CD4-positive, alpha-beta T cell (primary cell): ENCODE measurements at regions not wholly inside any gene's neighbourhood (a gene's known extent, or its start where the extent isn't known, plus 50 kb on each side); places are given as distances from the start of the nearest gene placed in this dataset.

Experiments
- ATAC-seq: fragments of 200-7000 bp; cut with Tn5 transposase; one replicate; pipeline ENCODE4 v1.10.0; 2022; ENCODE audit warnings: mild to moderate bottlenecking; ENCODE audit not compliant: poor library complexity
- CTCF ChIA-PET: fragments of 350-600 bp; sonication (Branson Sonifier 250); formaldehyde crosslinking; loops from one replicate; lab custom pipeline; 2021; ENCODE audit warnings: antibody characterized with exemption, inconsistent platforms; lab: Charles Lee
- POLR2A ChIA-PET: fragments of 350-600 bp; sonication (Branson Sonifier 250); formaldehyde crosslinking; loops from one replicate; lab custom pipeline; 2021; ENCODE audit warnings: antibody characterized with exemption, inconsistent platforms; lab: Charles Lee
- DNase-seq, 14 experiments: peaks; one replicate each; pipeline ENCODE4 v3.0.0-alpha.2; 2013 to 2020; ENCODE audit warnings: mixed read lengths in 2 of 14
- H3K27ac ChIP-seq, 2 donors: one replicate each; pipeline versions ENCODE4 v1.5.1 to v1.7.0; 2013; ENCODE audit warnings: low read length in 2 of 2, low read depth in 1 of 2, mild to moderate bottlenecking in 1 of 2
- H3K27me3 ChIP-seq, 2 experiments: 1 replicate in 1 of 2; 2 replicates in 1 of 2; pipeline versions ENCODE4 v1.6.1 to v1.7.0; 2013; ENCODE audit warnings: low read length in 2 of 2, control low read depth in 1 of 2, mild to moderate bottlenecking in 1 of 2, moderate library complexity in 1 of 2; ENCODE audit not compliant: insufficient read depth in 2 of 2, control insufficient read depth in 1 of 2
- H3K36me3 ChIP-seq: one replicate; pipeline ENCODE4 v1.6.1; 2013; ENCODE audit warnings: low read length, control low read depth; ENCODE audit not compliant: insufficient read depth
- H3K4me1 ChIP-seq: one replicate; pipeline ENCODE4 v1.6.1; 2013; ENCODE audit warnings: low read length, control low read depth; ENCODE audit not compliant: insufficient read depth
- H3K4me3 ChIP-seq: one replicate; pipeline ENCODE4 v1.5.1; 2013; ENCODE audit warnings: mild to moderate bottlenecking, low read length, moderate library complexity
- H3K9me3 ChIP-seq, 2 experiments: 1 replicate in 1 of 2; 2 replicates in 1 of 2; pipeline versions ENCODE4 v1.6.1 to v1.7.0; 2013; ENCODE audit warnings: low read length in 2 of 2, mild to moderate bottlenecking in 2 of 2, control low read depth in 1 of 2, moderate library complexity in 1 of 2; ENCODE audit not compliant: control insufficient read depth in 1 of 2, insufficient read depth in 1 of 2
- H3K27ac Mint-ChIP-seq: one replicate; pipeline ENCODE4 v1.8.0; 2020; ENCODE audit warnings: mixed read lengths
- H3K27me3 Mint-ChIP-seq: one replicate; pipeline ENCODE4 v1.8.0; 2021; ENCODE audit warnings: mixed read lengths
- H3K36me3 Mint-ChIP-seq: one replicate; pipeline ENCODE4 v1.8.0; 2021; ENCODE audit warnings: low read depth, mixed read lengths
- H3K4me1 Mint-ChIP-seq: one replicate; pipeline ENCODE4 v1.8.0; 2021; ENCODE audit warnings: low read depth, mixed read lengths
- H3K4me3 Mint-ChIP-seq: one replicate; pipeline ENCODE4 v1.8.0; 2020; ENCODE audit warnings: mild to moderate bottlenecking, mixed read lengths
- H3K9me3 Mint-ChIP-seq: one replicate; pipeline ENCODE4 v1.8.0; 2020; ENCODE audit warnings: mixed read lengths
- intact Hi-C, 2 experiments: fragments of 100-400 bp; cut with DNase I in 1 of 2; cut with micrococcal nuclease in 1 of 2; formaldehyde crosslinking; loops; one replicate each; pipeline versions ENCODE4 v1.15.1 to v1.9.0; 2023 to 2025; cut with DNase I, micrococcal nuclease
- TF ChIP-seq, protein P1 (sequence below): fragments of 200-600 bp; IDR thresholded peaks from one replicate; pipeline ENCODE4 v1.8.0; 2022; ENCODE audit warnings: antibody characterized with exemption, mild to moderate bottlenecking

GRCh38 chr17:12522336-12522735 lies 143.4 kb upstream of the MYOCD start:
- no peaks in the 10 kb centered on the region for H3K4me1 ChIP-seq
- H3K27me3 ChIP-seq, result no peaks in the 10 kb centered on the region
- no peak overlapping the region for H3K27ac Mint-ChIP-seq
- no peak overlapping the region for H3K4me3 Mint-ChIP-seq
- H3K9me3 ChIP-seq, result no peaks in the 10 kb centered on the region
- peaks cover 2% of the 10 kb centered on the region for H3K9me3 Mint-ChIP-seq
- ChIA-PET CTCF (no interaction called here), POLR2A (no interaction called here)
- intact Hi-C loops, result no loop called here
- no peaks in the 10 kb centered on the region for H3K4me1 Mint-ChIP-seq
- H3K27me3 Mint-ChIP-seq, result no peaks in the 10 kb centered on the region
- no peak for ATAC-seq
- no peak for DNase-seq
- H3K27ac ChIP-seq, result no peak overlapping the region
- no peaks in the 10 kb centered on the region for H3K36me3 ChIP-seq
- H3K4me3 ChIP-seq, result no peak overlapping the region
- TF ChIP-seq, protein P1, sequence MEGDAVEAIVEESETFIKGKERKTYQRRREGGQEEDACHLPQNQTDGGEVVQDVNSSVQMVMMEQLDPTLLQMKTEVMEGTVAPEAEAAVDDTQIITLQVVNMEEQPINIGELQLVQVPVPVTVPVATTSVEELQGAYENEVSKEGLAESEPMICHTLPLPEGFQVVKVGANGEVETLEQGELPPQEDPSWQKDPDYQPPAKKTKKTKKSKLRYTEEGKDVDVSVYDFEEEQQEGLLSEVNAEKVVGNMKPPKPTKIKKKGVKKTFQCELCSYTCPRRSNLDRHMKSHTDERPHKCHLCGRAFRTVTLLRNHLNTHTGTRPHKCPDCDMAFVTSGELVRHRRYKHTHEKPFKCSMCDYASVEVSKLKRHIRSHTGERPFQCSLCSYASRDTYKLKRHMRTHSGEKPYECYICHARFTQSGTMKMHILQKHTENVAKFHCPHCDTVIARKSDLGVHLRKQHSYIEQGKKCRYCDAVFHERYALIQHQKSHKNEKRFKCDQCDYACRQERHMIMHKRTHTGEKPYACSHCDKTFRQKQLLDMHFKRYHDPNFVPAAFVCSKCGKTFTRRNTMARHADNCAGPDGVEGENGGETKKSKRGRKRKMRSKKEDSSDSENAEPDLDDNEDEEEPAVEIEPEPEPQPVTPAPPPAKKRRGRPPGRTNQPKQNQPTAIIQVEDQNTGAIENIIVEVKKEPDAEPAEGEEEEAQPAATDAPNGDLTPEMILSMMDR, result no peak
- no peaks in the 10 kb centered on the region for H3K36me3 Mint-ChIP-seq

DNA sequence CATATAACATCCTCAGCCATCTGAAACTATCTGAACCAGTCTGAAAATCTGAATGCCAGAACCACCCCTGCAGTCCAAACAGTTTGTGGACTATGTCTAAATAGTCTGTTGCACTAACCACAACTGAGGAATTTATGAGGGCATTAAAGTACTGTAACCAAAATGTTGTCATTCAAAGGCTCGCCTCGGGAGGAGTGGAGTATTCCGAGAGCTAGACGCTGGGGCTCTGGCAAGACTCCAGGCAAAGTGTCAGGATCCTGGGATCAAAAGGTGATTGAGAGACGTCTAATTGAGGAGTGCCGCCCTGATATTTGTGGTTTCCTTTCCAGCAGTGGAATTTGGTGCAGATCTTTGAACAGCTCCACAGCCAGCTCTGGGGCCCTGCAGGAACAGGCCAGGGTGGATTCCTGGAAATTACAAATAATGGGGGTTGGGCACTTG lies 142.9 kb upstream of the MYOCD start:
- CTCF ChIA-PET, result no interaction called here
- H3K27me3 ChIP-seq, result no peaks in the 10 kb centered on the region
- no peak for DNase-seq
- TF ChIP-seq, protein P1, result no peak
- no peak overlapping the region for H3K4me3 ChIP-seq
- no peaks in the 10 kb centered on the region for H3K36me3 Mint-ChIP-seq
- H3K27me3 Mint-ChIP-seq, result no peaks in the 10 kb centered on the region
- H3K4me1 Mint-ChIP-seq, result no peaks in the 10 kb centered on the region
- H3K4me3 Mint-ChIP-seq, result no peak overlapping the region
- no peak for ATAC-seq
- intact Hi-C loops, result no loop called here
- no peaks in the 10 kb centered on the region for H3K36me3 ChIP-seq
- no peak overlapping the region for H3K27ac ChIP-seq
- POLR2A ChIA-PET, result no interaction called here
- H3K4me1 ChIP-seq, result no peaks in the 10 kb centered on the region
- H3K9me3 ChIP-seq, result no peaks in the 10 kb centered on the region
- peaks cover 2% of the 10 kb centered on the region for H3K9me3 Mint-ChIP-seq
- no peak overlapping the region for H3K27ac Mint-ChIP-seq

GRCh38 chr17:12523244-12523643 lies 142.4 kb upstream of the MYOCD start:
- DNase-seq (no peak), ATAC-seq (no peak)
- POLR2A ChIA-PET, result no interaction called here
- Histone ChIP-seq H3K4me1 (no peaks in the 10 kb centered on the region), H3K4me3 (no peak overlapping the region), H3K27me3 (no peaks in the 10 kb centered on the region), H3K27ac (no peak overlapping the region), H3K9me3 (no peaks in the 10 kb centered on the region), H3K36me3 (no peaks in the 10 kb centered on the region)
- Mint-ChIP-seq H3K4me1 (no peaks in the 10 kb centered on the region), H3K27me3 (no peaks in the 10 kb centered on the region), H3K4me3 (no peak overlapping the region), H3K36me3 (no peaks in the 10 kb centered on the region), H3K9me3 (peaks cover 2% of the 10 kb centered on the region), H3K27ac (no peak overlapping the region)
- TF ChIP-seq, protein P1, result no peak
- CTCF ChIA-PET, result no interaction called here
- intact Hi-C loops, result no loop called here
